ENCODE measurements at regions not wholly inside any gene's neighbourhood (a gene's known extent, or its start where the extent isn't known, plus 50 kb on each side); places are given as distances from the start of the nearest gene placed in this dataset.

- DNase-seq (ENCODE audit: low read depth in 1 of 2, low spot score in 1 of 2), result no peak
- no peak for TF ChIP-seq HOXB5 (CRISPR knock-in tag; IDR thresholded peaks at IDR 0.05)
- TF ChIP-seq EP300 (IDR thresholded peaks at IDR 0.05), result no peak
- TF ChIP-seq, protein P1, sequence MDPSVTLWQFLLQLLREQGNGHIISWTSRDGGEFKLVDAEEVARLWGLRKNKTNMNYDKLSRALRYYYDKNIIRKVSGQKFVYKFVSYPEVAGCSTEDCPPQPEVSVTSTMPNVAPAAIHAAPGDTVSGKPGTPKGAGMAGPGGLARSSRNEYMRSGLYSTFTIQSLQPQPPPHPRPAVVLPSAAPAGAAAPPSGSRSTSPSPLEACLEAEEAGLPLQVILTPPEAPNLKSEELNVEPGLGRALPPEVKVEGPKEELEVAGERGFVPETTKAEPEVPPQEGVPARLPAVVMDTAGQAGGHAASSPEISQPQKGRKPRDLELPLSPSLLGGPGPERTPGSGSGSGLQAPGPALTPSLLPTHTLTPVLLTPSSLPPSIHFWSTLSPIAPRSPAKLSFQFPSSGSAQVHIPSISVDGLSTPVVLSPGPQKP (IDR thresholded peaks at IDR 0.05; ENCODE audit: low read depth, low read length), result no peak
- TF ChIP-seq CBX2 (IDR thresholded peaks at IDR 0.05; ENCODE audit: borderline replicate concordance, low read depth), result no peak
- no peak for TF ChIP-seq CHD4 (IDR thresholded peaks at IDR 0.05; ENCODE audit: borderline replicate concordance)
- no peak for TF ChIP-seq MAFK (IDR thresholded peaks at IDR 0.05; ENCODE audit: partially characterized antibody)
- TF ChIP-seq ZNF302 (CRISPR knock-in tag; IDR thresholded peaks at IDR 0.05), result no peak
- TF ChIP-seq MYC (IDR thresholded peaks at IDR 0.05; ENCODE audit: borderline replicate concordance, low read length), result no peak
- TF ChIP-seq CEBPB (IDR thresholded peaks at IDR 0.05), result no peak
- no peak for TF ChIP-seq NFE2L2 (conservative IDR thresholded peaks at IDR 0.05; ENCODE audit: low read length)
- TF ChIP-seq, protein P2, sequence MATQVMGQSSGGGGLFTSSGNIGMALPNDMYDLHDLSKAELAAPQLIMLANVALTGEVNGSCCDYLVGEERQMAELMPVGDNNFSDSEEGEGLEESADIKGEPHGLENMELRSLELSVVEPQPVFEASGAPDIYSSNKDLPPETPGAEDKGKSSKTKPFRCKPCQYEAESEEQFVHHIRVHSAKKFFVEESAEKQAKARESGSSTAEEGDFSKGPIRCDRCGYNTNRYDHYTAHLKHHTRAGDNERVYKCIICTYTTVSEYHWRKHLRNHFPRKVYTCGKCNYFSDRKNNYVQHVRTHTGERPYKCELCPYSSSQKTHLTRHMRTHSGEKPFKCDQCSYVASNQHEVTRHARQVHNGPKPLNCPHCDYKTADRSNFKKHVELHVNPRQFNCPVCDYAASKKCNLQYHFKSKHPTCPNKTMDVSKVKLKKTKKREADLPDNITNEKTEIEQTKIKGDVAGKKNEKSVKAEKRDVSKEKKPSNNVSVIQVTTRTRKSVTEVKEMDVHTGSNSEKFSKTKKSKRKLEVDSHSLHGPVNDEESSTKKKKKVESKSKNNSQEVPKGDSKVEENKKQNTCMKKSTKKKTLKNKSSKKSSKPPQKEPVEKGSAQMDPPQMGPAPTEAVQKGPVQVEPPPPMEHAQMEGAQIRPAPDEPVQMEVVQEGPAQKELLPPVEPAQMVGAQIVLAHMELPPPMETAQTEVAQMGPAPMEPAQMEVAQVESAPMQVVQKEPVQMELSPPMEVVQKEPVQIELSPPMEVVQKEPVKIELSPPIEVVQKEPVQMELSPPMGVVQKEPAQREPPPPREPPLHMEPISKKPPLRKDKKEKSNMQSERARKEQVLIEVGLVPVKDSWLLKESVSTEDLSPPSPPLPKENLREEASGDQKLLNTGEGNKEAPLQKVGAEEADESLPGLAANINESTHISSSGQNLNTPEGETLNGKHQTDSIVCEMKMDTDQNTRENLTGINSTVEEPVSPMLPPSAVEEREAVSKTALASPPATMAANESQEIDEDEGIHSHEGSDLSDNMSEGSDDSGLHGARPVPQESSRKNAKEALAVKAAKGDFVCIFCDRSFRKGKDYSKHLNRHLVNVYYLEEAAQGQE (IDR thresholded peaks at IDR 0.05), result no peak
- no peak for TF ChIP-seq ESRRA (IDR thresholded peaks at IDR 0.05; ENCODE audit: borderline replicate concordance, low read length)
- no peak for TF ChIP-seq BHLHE40 (IDR thresholded peaks at IDR 0.05; ENCODE audit: low read depth, low read length)
- TF ChIP-seq ZSCAN20 (CRISPR knock-in tag; IDR thresholded peaks at IDR 0.05), result no peak
- WGBS (ENCODE audit: missing lambda C conversion rate), result 0% methylated on average over 3 of the region's 3 CpGs
- Histone ChIP-seq H3K4me1 (no peaks in the 10 kb centered on the region), H3K4me3 (no peak overlapping the region), H3K27ac (no peak overlapping the region), H3K4me2 (no peak overlapping the region), H3K9me3 (no peaks in the 10 kb centered on the region)
- no peak for ATAC-seq
- FAIRE-seq, result no peak
- POLR2A ChIA-PET, result no interaction called here
- CTCF ChIA-PET, result no interaction called here
Measured at GRCh38 chr6:95685822-95686221, 108.5 kb downstream of the MANEA start.

DNA sequence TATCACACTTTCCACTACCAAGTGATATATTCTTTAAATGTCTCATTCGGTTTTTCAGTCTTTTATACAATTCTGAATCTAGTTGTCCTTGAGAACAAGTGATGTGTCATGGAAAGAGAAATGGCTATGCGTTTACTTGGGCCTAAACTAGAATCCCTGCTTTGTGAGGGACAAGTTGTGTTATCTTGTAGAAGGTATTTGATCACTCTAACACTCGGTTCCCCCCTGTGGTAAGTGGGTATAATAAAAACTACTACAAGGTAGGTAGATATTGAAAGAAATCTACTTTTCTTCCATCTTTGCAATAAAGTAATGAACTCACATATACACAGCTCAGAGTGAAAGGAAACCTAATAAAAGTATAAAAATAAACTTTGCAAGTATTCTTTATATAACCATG, 108.9 kb downstream of the MANEA start:
- Histone ChIP-seq H3K4me3 (no peak overlapping the region), H3K4me2 (no peak overlapping the region), H3K4me1 (no peaks in the 10 kb centered on the region), H3K9me3 (no peaks in the 10 kb centered on the region), H3K27ac (no peak overlapping the region)
- ATAC-seq (no peak), DNase-seq (ENCODE audit: low read depth in 1 of 2, low spot score in 1 of 2) (no peak), FAIRE-seq (no peak)
- WGBS (ENCODE audit: missing lambda C conversion rate), result 4% methylated on average over 3 of the region's 3 CpGs
- TF ChIP-seq HDAC2 (IDR thresholded peaks at IDR 0.05), result no peak
- no peak for TF ChIP-seq EP300 (IDR thresholded peaks at IDR 0.05)
- TF ChIP-seq, protein P3, sequence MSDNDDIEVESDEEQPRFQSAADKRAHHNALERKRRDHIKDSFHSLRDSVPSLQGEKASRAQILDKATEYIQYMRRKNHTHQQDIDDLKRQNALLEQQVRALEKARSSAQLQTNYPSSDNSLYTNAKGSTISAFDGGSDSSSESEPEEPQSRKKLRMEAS (IDR thresholded peaks at IDR 0.05), result no peak
- TF ChIP-seq, protein P4, sequence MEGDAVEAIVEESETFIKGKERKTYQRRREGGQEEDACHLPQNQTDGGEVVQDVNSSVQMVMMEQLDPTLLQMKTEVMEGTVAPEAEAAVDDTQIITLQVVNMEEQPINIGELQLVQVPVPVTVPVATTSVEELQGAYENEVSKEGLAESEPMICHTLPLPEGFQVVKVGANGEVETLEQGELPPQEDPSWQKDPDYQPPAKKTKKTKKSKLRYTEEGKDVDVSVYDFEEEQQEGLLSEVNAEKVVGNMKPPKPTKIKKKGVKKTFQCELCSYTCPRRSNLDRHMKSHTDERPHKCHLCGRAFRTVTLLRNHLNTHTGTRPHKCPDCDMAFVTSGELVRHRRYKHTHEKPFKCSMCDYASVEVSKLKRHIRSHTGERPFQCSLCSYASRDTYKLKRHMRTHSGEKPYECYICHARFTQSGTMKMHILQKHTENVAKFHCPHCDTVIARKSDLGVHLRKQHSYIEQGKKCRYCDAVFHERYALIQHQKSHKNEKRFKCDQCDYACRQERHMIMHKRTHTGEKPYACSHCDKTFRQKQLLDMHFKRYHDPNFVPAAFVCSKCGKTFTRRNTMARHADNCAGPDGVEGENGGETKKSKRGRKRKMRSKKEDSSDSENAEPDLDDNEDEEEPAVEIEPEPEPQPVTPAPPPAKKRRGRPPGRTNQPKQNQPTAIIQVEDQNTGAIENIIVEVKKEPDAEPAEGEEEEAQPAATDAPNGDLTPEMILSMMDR (IDR thresholded peaks at IDR 0.05), result no peak
- ChIA-PET CTCF (no interaction called here), POLR2A (no interaction called here)

GRCh38 chr6:95686895-95687294, 109.6 kb downstream of the MANEA start:
- no peaks in the 10 kb centered on the region for H3K4me1 ChIP-seq
- 0% methylated on average over 1 of the region's 1 CpG for WGBS (ENCODE audit: missing lambda C conversion rate)
- no peaks in the 10 kb centered on the region for H3K9me3 ChIP-seq
- TF ChIP-seq GATA3 (IDR thresholded peaks at IDR 0.05; ENCODE audit: borderline replicate concordance), result no peak
- no peak for TF ChIP-seq HMGXB4 (CRISPR knock-in tag; IDR thresholded peaks at IDR 0.05; ENCODE audit: borderline replicate concordance)
- TF ChIP-seq, protein P2 (IDR thresholded peaks at IDR 0.05), result no peak
- TF ChIP-seq FOXS1 (CRISPR knock-in tag; IDR thresholded peaks at IDR 0.05), result no peak
- TF ChIP-seq CBX8 (IDR thresholded peaks at IDR 0.05), result no peak
- TF ChIP-seq POLR2AphosphoS2 (conservative IDR thresholded peaks at IDR 0.05; ENCODE audit: low read length), result no peak
- no peak for TF ChIP-seq MAFK (IDR thresholded peaks at IDR 0.05; ENCODE audit: partially characterized antibody)
- ATAC-seq (no peak), DNase-seq (ENCODE audit: low read depth in 1 of 2, low spot score in 1 of 2) (no peak), FAIRE-seq (no peak)
- H3K27ac ChIP-seq, result no peak overlapping the region
- H3K4me2 ChIP-seq, result no peak overlapping the region
- H3K4me3 ChIP-seq, result no peak overlapping the region
- CTCF ChIA-PET, result no interaction called here
- POLR2A ChIA-PET, result no interaction called here

All from A549 (cell line).